Tibial nerve (tissue), 4 donors: ENCODE measurements at regions not wholly inside any gene's neighbourhood (a gene's known extent, or its start where the extent isn't known, plus 50 kb on each side); places are given as distances from the start of the nearest gene placed in this dataset.

Experiments used
- EP300 ChIP-seq, 2 donors: sonication (generic); formaldehyde crosslinking; IDR thresholded peaks; one replicate each; pipeline ENCODE4 v1.6.1; 2017; ENCODE audit warnings: antibody characterized with exemption in 2 of 2, mild to moderate bottlenecking in 1 of 2
- TF ChIP-seq, protein P1 (sequence below), 5 experiments: fragments of 200-600 bp in 3 of 5; fragments of 450-650 bp in 2 of 5; sonication (generic) in 3 of 5; IDR thresholded peaks; one replicate each; pipeline ENCODE4 v1.5.1; 2016 to 2019; ENCODE audit warnings: antibody characterized with exemption in 5 of 5, mild to moderate bottlenecking in 3 of 5, moderate library complexity in 2 of 5

DNA sequence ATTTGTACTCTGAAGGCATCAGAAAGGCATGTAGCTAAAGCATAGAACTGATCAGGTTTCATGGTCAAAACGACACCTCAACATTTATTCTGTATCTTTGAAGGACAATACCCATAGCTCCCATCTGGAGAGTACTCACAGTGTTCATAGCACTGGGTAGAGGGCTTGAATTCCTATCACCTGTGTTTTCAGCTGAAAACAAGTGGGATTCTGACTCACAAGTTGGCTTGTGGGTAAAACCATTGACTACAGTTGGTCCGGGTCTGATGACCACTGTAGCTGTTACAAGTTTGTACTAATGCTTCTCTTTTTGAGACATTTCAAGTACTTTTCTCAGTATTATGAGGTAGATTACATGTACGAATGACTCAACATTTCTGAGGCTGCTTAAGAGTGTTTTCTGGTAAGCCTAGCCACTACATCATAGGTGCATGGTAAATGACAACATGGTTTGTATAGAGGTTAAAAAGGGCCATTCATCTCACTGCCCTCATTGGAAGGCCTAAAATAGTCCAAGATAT lies 68.6 kb upstream of the PELI1 start:
- TF ChIP-seq EP300 (IDR thresholded peaks at IDR 0.05): no peak
- TF ChIP-seq, protein P1, sequence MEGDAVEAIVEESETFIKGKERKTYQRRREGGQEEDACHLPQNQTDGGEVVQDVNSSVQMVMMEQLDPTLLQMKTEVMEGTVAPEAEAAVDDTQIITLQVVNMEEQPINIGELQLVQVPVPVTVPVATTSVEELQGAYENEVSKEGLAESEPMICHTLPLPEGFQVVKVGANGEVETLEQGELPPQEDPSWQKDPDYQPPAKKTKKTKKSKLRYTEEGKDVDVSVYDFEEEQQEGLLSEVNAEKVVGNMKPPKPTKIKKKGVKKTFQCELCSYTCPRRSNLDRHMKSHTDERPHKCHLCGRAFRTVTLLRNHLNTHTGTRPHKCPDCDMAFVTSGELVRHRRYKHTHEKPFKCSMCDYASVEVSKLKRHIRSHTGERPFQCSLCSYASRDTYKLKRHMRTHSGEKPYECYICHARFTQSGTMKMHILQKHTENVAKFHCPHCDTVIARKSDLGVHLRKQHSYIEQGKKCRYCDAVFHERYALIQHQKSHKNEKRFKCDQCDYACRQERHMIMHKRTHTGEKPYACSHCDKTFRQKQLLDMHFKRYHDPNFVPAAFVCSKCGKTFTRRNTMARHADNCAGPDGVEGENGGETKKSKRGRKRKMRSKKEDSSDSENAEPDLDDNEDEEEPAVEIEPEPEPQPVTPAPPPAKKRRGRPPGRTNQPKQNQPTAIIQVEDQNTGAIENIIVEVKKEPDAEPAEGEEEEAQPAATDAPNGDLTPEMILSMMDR (IDR thresholded peaks at IDR 0.05): no peak
